Lung (tissue), 11 donors: ENCODE measurements at regions not wholly inside any gene's neighbourhood (a gene's known extent, or its start where the extent isn't known, plus 50 kb on each side); places are given as distances from the start of the nearest gene placed in this dataset.

Experiments
- ATAC-seq: fragments of 200-7000 bp; cut with Tn5 transposase; one replicate; pipeline ENCODE4 v1.9.1; 2020; ENCODE audit warnings: moderate number of reproducible peaks; ENCODE audit not compliant: insufficient read depth, low FRiP score
- DNase-seq, 3 donors: peaks; one replicate each; pipeline ENCODE4 v3.0.0-alpha.2; 2013 to 2017
- H3K27ac ChIP-seq, 2 donors: one replicate each; pipeline ENCODE4 v1.5.1; 2013; ENCODE audit warnings: mild to moderate bottlenecking in 2 of 2, moderate library complexity in 2 of 2, control low read depth in 1 of 2, inconsistent platforms in 1 of 2, low read depth in 1 of 2, low read length in 1 of 2
- H3K27me3 ChIP-seq, 3 donors: one replicate each; pipeline ENCODE4 v1.5.1; 2013; ENCODE audit warnings: low read length in 2 of 3; ENCODE audit not compliant: control insufficient read depth in 3 of 3, insufficient read depth in 3 of 3
- H3K36me3 ChIP-seq, 4 donors: one replicate each; pipeline ENCODE4 v1.5.1; 2013; ENCODE audit warnings: low read length in 4 of 4, mild to moderate bottlenecking in 1 of 4, moderate library complexity in 1 of 4; ENCODE audit not compliant: control insufficient read depth in 4 of 4, insufficient read depth in 4 of 4
- H3K4me1 ChIP-seq, 5 donors: one replicate each; pipeline ENCODE4 v1.5.1; 2013; ENCODE audit warnings: low read length in 5 of 5, mild to moderate bottlenecking in 2 of 5, moderate library complexity in 1 of 5; ENCODE audit not compliant: control insufficient read depth in 5 of 5, insufficient read depth in 5 of 5
- H3K4me3 ChIP-seq: one replicate; pipeline ENCODE4 v1.5.1; 2013; ENCODE audit warnings: mild to moderate bottlenecking, control low read depth, moderate library complexity
- H3K9ac ChIP-seq, 2 donors: one replicate each; pipeline ENCODE4 v1.5.1; 2013; ENCODE audit warnings: low read length in 2 of 2, control low read depth in 1 of 2; ENCODE audit not compliant: insufficient read depth in 1 of 2
- H3K9me3 ChIP-seq, 4 donors: one replicate each; pipeline ENCODE4 v1.5.1; 2013; ENCODE audit warnings: low read length in 3 of 4, mild to moderate bottlenecking in 1 of 4, moderate library complexity in 1 of 4; ENCODE audit not compliant: control insufficient read depth in 4 of 4, insufficient read depth in 3 of 4
- WGBS, 2 donors: extraction: QIAGEN DNeasy Blood & Tissue Kit; methylation state at CpG; one replicate each; pipeline ENCODE4 v1.1.7; 2013; 5-methylcytosine and 5-hydroxymethylcytosine counted together
- TF ChIP-seq, protein P1 (sequence below): IDR thresholded peaks from 2 replicates; pipeline ENCODE4 v1.5.1; 2012; ENCODE audit warnings: mild to moderate bottlenecking; ENCODE audit errors: control extremely low read depth, extremely low read depth
- donor health status: control.
- donor health status: control.
- donor health status: Bipolar disorder and iron deficiency.
- donor health status: healthy.
- donor health status: DM: yes; HTN: yes; CAD: no.

DNA sequence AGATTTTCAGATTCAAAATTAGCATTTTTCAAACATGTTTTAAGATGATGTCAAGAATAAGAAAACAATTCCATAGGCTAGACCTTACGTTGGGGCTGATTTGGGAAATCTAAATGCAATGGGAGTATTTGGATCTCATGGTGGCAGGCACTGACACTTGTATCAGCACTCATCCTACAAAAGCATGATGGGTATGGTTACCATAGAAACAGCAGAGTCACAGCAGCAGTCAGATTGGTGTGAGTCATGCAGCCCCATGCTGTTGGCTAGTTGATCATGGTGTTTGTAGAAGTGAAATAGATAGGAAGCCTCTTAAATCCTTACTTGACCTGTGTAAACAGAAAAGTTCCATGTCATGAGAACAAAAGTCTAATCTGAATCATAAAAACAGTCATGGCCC, 1637.3 kb upstream of the PABPC4L start:
- Histone ChIP-seq H3K4me3 (no peak overlapping the region), H3K9ac (no peak overlapping the region), H3K36me3 (no peaks in the 10 kb centered on the region), H3K27ac (no peak overlapping the region), H3K9me3 (no peaks in the 10 kb centered on the region), H3K4me1 (no peaks in the 10 kb centered on the region), H3K27me3 (no peaks in the 10 kb centered on the region)
- WGBS, 2 donors = 81 to 83% methylated on average over 1 of the region's 1 CpG
- TF ChIP-seq, protein P1, sequence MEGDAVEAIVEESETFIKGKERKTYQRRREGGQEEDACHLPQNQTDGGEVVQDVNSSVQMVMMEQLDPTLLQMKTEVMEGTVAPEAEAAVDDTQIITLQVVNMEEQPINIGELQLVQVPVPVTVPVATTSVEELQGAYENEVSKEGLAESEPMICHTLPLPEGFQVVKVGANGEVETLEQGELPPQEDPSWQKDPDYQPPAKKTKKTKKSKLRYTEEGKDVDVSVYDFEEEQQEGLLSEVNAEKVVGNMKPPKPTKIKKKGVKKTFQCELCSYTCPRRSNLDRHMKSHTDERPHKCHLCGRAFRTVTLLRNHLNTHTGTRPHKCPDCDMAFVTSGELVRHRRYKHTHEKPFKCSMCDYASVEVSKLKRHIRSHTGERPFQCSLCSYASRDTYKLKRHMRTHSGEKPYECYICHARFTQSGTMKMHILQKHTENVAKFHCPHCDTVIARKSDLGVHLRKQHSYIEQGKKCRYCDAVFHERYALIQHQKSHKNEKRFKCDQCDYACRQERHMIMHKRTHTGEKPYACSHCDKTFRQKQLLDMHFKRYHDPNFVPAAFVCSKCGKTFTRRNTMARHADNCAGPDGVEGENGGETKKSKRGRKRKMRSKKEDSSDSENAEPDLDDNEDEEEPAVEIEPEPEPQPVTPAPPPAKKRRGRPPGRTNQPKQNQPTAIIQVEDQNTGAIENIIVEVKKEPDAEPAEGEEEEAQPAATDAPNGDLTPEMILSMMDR = no peak
- DNase-seq = no peak
- no peak for ATAC-seq

DNA sequence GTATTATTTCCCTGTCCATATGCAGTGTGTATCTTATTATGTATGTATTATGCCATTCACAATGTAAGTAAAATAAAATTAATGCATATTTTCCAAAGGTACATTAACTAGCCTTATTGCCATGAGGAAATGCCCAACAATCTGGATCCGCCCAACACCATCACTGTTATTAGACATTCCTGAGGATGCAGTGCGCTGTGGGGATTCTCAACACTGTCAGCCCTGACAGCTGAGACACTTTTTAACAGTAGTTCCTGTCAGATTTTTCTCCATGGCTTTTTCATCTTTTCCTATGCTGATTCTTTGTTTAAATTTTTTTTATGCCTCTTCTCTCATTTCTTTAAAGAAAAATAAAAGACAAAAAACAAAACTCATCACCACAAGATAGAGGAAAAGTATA, 1632.9 kb upstream of the PABPC4L start:
- no peaks in the 10 kb centered on the region for H3K27me3 ChIP-seq
- H3K27ac ChIP-seq = no peak overlapping the region
- DNase-seq (no peak), ATAC-seq (no peak)
- H3K9me3 ChIP-seq = no peaks in the 10 kb centered on the region
- no peak overlapping the region for H3K9ac ChIP-seq
- WGBS, 2 donors = 89 to 95% methylated on average over 2 of the region's 2 CpGs
- H3K36me3 ChIP-seq = no peaks in the 10 kb centered on the region
- no peak overlapping the region for H3K4me3 ChIP-seq
- TF ChIP-seq, protein P1 = no peak
- H3K4me1 ChIP-seq = no peaks in the 10 kb centered on the region

DNA sequence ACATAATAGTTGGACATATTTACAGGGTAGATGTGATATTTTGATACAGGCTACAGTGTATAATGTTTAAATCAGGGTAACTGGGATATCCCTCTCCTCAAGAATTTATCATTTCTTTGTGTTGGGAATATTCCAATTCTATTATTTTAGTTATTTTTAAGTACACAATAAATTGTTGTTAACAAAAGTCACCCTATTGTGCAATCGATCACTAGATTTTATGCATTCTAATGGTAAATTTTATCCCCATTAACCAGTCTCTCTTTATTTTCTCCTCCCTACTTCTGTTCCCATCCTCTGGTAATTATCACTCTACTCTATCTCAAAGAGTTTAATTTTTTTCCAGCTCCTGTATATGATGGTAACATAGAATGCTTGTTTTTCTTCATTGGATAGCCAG, 1631.9 kb upstream of the PABPC4L start:
- Histone ChIP-seq H3K9me3 (no peaks in the 10 kb centered on the region), H3K4me3 (no peak overlapping the region), H3K27ac (no peak overlapping the region), H3K27me3 (no peaks in the 10 kb centered on the region), H3K4me1 (no peaks in the 10 kb centered on the region), H3K36me3 (no peaks in the 10 kb centered on the region), H3K9ac (no peak overlapping the region)
- TF ChIP-seq, protein P1 = no peak
- DNase-seq (no peak), ATAC-seq (no peak)
- 78 to 93% methylated on average over 1 of the region's 1 CpG for WGBS, 2 donors

DNA sequence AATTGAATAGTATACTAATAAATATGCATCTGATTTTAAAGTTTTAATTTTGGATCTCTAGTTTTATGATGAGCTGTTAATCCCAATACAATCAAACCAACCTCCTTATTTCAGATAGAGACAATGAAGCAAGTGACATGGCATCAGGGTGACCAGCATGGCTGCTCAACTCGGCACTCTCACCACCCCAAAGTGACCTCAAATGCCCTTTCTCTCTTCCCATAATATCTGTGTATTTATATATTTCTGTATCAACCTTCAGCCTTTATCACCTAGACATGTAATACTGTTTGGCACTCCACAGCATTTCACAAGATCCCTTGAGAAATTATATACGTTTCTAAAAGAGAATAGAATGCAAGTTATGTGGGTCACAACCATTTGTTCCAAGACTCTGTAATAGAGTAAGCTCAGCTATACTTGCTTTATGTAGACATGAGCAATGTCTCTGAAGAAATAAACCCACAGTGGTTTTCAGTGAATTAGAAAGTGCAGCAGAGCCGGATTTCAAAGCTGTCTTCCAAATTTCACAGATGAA, 1623.2 kb upstream of the PABPC4L start:
- no peak for DNase-seq
- Histone ChIP-seq H3K4me3 (no peak overlapping the region), H3K36me3 (no peaks in the 10 kb centered on the region), H3K27me3 (no peaks in the 10 kb centered on the region), H3K27ac (no peak overlapping the region), H3K9ac (no peak overlapping the region), H3K9me3 (no peaks in the 10 kb centered on the region), H3K4me1 (no peaks in the 10 kb centered on the region)
- TF ChIP-seq, protein P1 = no peak
- ATAC-seq = no peak
- 65 to 75% methylated on average over 3 of the region's 3 CpGs for whole genome bisulfite sequencing, 2 donors
